HFFc6 (cell line): ENCODE measurements at regions not wholly inside any gene's neighbourhood (a gene's known extent, or its start where the extent isn't known, plus 50 kb on each side); places are given as distances from the start of the nearest gene placed in this dataset.

Experiments
- DNase-seq: peaks from one replicate; pipeline ENCODE4 v3.0.0-alpha.2; 2018
- H3K27ac Mint-ChIP-seq: 2 replicates; pipeline ENCODE4 v1.8.0; 2020; ENCODE audit warnings: mild to moderate bottlenecking, mixed read lengths
- H3K27me3 Mint-ChIP-seq: 2 replicates; pipeline ENCODE4 v1.8.0; 2021; ENCODE audit warnings: mild to moderate bottlenecking, moderate library complexity, mixed read lengths; ENCODE audit not compliant: insufficient read depth
- H3K36me3 Mint-ChIP-seq: 2 replicates; pipeline ENCODE4 v1.8.0; 2021; ENCODE audit warnings: low read depth, mixed read lengths
- H3K4me1 Mint-ChIP-seq: 2 replicates; pipeline ENCODE4 v1.8.0; 2020; ENCODE audit warnings: low read depth, mixed read lengths
- H3K4me3 Mint-ChIP-seq: 2 replicates; pipeline ENCODE4 v1.8.0; 2020; ENCODE audit warnings: mild to moderate bottlenecking, moderate library complexity, mixed read lengths
- H3K9me3 Mint-ChIP-seq: 2 replicates; pipeline ENCODE4 v1.8.0; 2020; ENCODE audit warnings: mild to moderate bottlenecking, mixed read lengths
- CTCF ChIP-seq: fragments of 200-600 bp; sonication (generic); IDR thresholded peaks from 2 replicates; pipeline ENCODE4 v1.5.0; 2021; ENCODE audit warnings: antibody characterized with exemption, mild to moderate bottlenecking

- H3K27me3 Mint-ChIP-seq: peaks cover 2% of the 10 kb centered on the region; the same call in 1 of the 2 replicates
- no peaks in the 10 kb centered on the region for H3K36me3 Mint-ChIP-seq
- H3K4me1 Mint-ChIP-seq: peaks cover 15% of the 10 kb centered on the region
- no peak overlapping the region for H3K4me3 Mint-ChIP-seq
- H3K9me3 Mint-ChIP-seq: no peaks in the 10 kb centered on the region
- no peak overlapping the region for H3K27ac Mint-ChIP-seq
- no peak for TF ChIP-seq CTCF
- DNase-seq: no peak
These were observed 375.8 kb downstream of the QKI start for GRCh38 chr6:163790266-163790840.

DNA sequence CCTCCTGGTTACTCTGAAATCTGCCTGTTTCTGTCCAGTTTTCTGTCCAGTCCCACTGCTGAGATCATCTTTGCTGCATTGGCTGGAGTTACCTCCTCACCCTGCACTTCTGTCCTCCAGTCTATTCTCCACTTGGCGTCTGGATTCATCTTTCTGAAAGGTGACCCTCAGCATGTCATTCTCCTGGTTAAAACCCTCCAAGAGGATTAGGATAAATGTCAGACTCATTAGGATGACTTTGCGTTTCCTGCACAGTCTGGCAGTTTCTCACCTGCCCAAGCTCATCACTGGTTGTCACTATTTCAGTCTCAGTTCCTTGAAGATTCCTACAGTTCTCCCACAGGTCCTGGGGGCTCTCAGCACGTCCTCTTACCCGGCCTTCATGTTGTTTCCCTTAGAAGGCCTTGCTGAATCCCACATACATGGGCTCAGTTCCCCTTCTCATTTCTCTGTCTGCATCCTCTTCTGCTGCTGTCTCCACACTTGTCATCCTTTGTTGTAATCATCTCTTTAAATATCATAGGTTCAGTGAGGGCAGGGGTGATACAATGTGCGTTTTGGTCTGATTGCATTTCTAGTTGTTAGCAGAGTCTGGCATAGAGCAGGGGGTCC, 374.8 kb downstream of the QKI start:
- Mint-ChIP-seq H3K27me3 (peaks cover 2% of the 10 kb centered on the region; the same call in 1 of the 2 replicates), H3K4me3 (no peak overlapping the region), H3K36me3 (no peaks in the 10 kb centered on the region), H3K27ac (no peak overlapping the region), H3K4me1 (peaks cover 15% of the 10 kb centered on the region), H3K9me3 (no peaks in the 10 kb centered on the region)
- no peak for DNase-seq
- TF ChIP-seq CTCF: no peak

GRCh38 chr6:163786995-163787671, 372.6 kb downstream of the QKI start:
- Mint-ChIP-seq H3K4me1 (no peaks in the 10 kb centered on the region), H3K27ac (no peak overlapping the region), H3K9me3 (no peaks in the 10 kb centered on the region; the same call in 1 of the 2 replicates), H3K36me3 (no peaks in the 10 kb centered on the region), H3K4me3 (no peak overlapping the region), H3K27me3 (peaks cover 3% of the 10 kb centered on the region)
- DNase-seq: no peak
- no peak for TF ChIP-seq CTCF

- TF ChIP-seq CTCF: no peak
- peaks cover 5% of the 10 kb centered on the region for H3K27me3 Mint-ChIP-seq
- no peak overlapping the region for H3K4me3 Mint-ChIP-seq
- no peaks in the 10 kb centered on the region for H3K36me3 Mint-ChIP-seq
- no peaks in the 10 kb centered on the region; the same call in 1 of the 2 replicates for H3K9me3 Mint-ChIP-seq
- no peaks in the 10 kb centered on the region for H3K4me1 Mint-ChIP-seq
- DNase-seq: no peak
- H3K27ac Mint-ChIP-seq: no peak overlapping the region
These were observed 368.0 kb downstream of the QKI start for GRCh38 chr6:163782436-163783003.

GRCh38 chr6:163780994-163781393, 366.5 kb downstream of the QKI start:
- H3K27ac Mint-ChIP-seq: no peak overlapping the region
- peaks cover 5% of the 10 kb centered on the region for H3K27me3 Mint-ChIP-seq
- DNase-seq: no peak
- H3K4me1 Mint-ChIP-seq: no peaks in the 10 kb centered on the region
- TF ChIP-seq CTCF: no peak
- no peaks in the 10 kb centered on the region for H3K36me3 Mint-ChIP-seq
- no peaks in the 10 kb centered on the region; the same call in 1 of the 2 replicates for H3K9me3 Mint-ChIP-seq
- H3K4me3 Mint-ChIP-seq: no peak overlapping the region
